Heart right ventricle (tissue), 16 donors: ENCODE measurements at regions not wholly inside any gene's neighbourhood (a gene's known extent, or its start where the extent isn't known, plus 50 kb on each side); places are given as distances from the start of the nearest gene placed in this dataset.

ENCODE experiments used
- ATAC-seq, 8 donors: fragments of 200-7000 bp; cut with Tn5 transposase; one replicate each; pipeline ENCODE4 v1.9.1; 2020; ENCODE audit warnings: mild to moderate bottlenecking in 8 of 8, moderate library complexity in 8 of 8, moderate number of reproducible peaks in 1 of 8
- DNase-seq, 2 donors: peaks; one replicate each; pipeline ENCODE4 v3.0.0-alpha.2; 2020
- H3K27ac ChIP-seq, 10 donors: fragments of 200-600 bp; sonication (generic) in 2 of 10; one replicate each; pipeline versions ENCODE4 v1.5.0 to v1.8.0; 2020 to 2022; ENCODE audit warnings: mild to moderate bottlenecking in 3 of 10
- H3K27me3 ChIP-seq, 7 donors: fragments of 200-600 bp; one replicate each; pipeline ENCODE4 v1.8.0; 2021 to 2022; ENCODE audit warnings: mild to moderate bottlenecking in 2 of 7
- H3K36me3 ChIP-seq, 9 donors: fragments of 200-600 bp; sonication (generic) in 1 of 9; one replicate each; pipeline versions ENCODE4 v1.5.0 to v1.8.0; 2020 to 2022; ENCODE audit warnings: mild to moderate bottlenecking in 2 of 9
- H3K4me1 ChIP-seq, 9 donors: fragments of 200-600 bp; sonication (generic) in 1 of 9; one replicate each; pipeline versions ENCODE4 v1.5.0 to v1.8.0; 2020 to 2022; ENCODE audit warnings: mild to moderate bottlenecking in 4 of 9
- H3K4me3 ChIP-seq, 10 donors: fragments of 200-600 bp; sonication (generic) in 2 of 10; one replicate each; pipeline versions ENCODE4 v1.5.0 to v1.8.0; 2020 to 2022; ENCODE audit warnings: mild to moderate bottlenecking in 7 of 10, moderate library complexity in 2 of 10
- H3K9me3 ChIP-seq, 11 donors: fragments of 200-600 bp in 10 of 11; sonication (generic) in 2 of 11; one replicate each; pipeline versions ENCODE4 v1.5.0 to v1.8.0; 2013 to 2022; ENCODE audit warnings: mild to moderate bottlenecking in 2 of 11, control low read depth in 1 of 11, moderate library complexity in 1 of 11
- CTCF ChIP-seq, 9 donors: fragments of 200-600 bp; sonication (generic) in 2 of 9; IDR thresholded peaks; one replicate each; pipeline versions ENCODE4 v1.5.0 to v1.8.0; 2021 to 2022; ENCODE audit warnings: antibody characterized with exemption in 9 of 9, mild to moderate bottlenecking in 5 of 9, moderate library complexity in 1 of 9
- WGBS, 2 donors: extraction: QIAGEN DNeasy Blood & Tissue Kit; methylation state at CpG; one replicate each; pipeline ENCODE4 v1.1.7; 2013; ENCODE audit warnings: inconsistent platforms in 1 of 2; 5-methylcytosine and 5-hydroxymethylcytosine counted together
- intact Hi-C, 10 donors: fragments of 100-400 bp; cut with DNase I; formaldehyde crosslinking; loops; one replicate each; pipeline versions ENCODE4 v1.11.1 to v1.14.2; 2022
- donor health status: Arrhythmogenic right ventricular cardiomyopathy.
- donor health status: ischemic (EF 13 %, LVEDD 7.1; RV severe dilation, severe dysfunction).
- donor health status: healthy with polysubstance abuse.
- donor health status: DM: no; HTN: yes; CAD: no.
- donor health status: DM: no; HTN: no; CAD: no.
- donor health status: ischemic (EF 25% LVEDD 6.9; RV normal size, moderate dysfunction).
- donor health status: ischemic (EF 25% LVEDD 5.7; RV mildly dilated, moderate dysfunction).
- donor health status: healthy.
- donor health status: DM: yes; HTN: yes; CAD: no.
- donor health status: Ischemic cardiomyopathy.
- donor health status: ischemic (EF 35%, LVEDD 5.7; RV mildly dilated, moderate dysfunction).
- donor health status: nonischemic (EF 11% LVEDD 7.7; RV severe dilation, severe dysfunction).
- donor health status: DM: yes; HTN: yes; CAD: no.
- donor health status: PGD.
- donor health status: ischemic (EF 29% LVEDD 5.4; RV normal size, mild dysfunction).
- donor health status: nonischemic (EF 23%, LVEDD 6.1; RV moderate dilation, normal function).

- TF ChIP-seq CTCF (IDR thresholded peaks at IDR 0.05), result no peak
- DNase-seq (no peak), ATAC-seq (no peak)
- H3K27ac ChIP-seq, result no peak overlapping the region
- no peak overlapping the region for H3K4me3 ChIP-seq
- H3K4me1 ChIP-seq, result no peaks in the 10 kb centered on the region
- H3K9me3 ChIP-seq, result peaks cover 0 to 34% (median 17%) of the 10 kb centered on the region in 11 donors
- intact Hi-C loops, result no loop called here
- 63 to 70% methylated on average over 1 of the region's 1 CpG for WGBS, 2 donors
- H3K27me3 ChIP-seq, result no peaks in the 10 kb centered on the region
- H3K36me3 ChIP-seq, result no peaks in the 10 kb centered on the region
Measured at GRCh38 chr1:221945669-221946068, 203.8 kb upstream of the DUSP10 start.

GRCh38 chr1:221944247-221944870, 202.5 kb upstream of the DUSP10 start:
- no peak for TF ChIP-seq CTCF (IDR thresholded peaks at IDR 0.05)
- Histone ChIP-seq H3K27me3 (no peaks in the 10 kb centered on the region), H3K4me1 (no peaks in the 10 kb centered on the region), H3K4me3 (no peak overlapping the region), H3K36me3 (no peaks in the 10 kb centered on the region), H3K27ac (no peak overlapping the region), H3K9me3 (peaks cover 0 to 34% (median 17%) of the 10 kb centered on the region in 11 donors)
- DNase-seq (no peak), ATAC-seq (no peak)
- intact Hi-C loops, result no loop called here
- whole genome bisulfite sequencing, 2 donors, result 67 to 68% methylated on average over 3 of the region's 3 CpGs

GRCh38 chr1:221940631-221941030, 198.7 kb upstream of the DUSP10 start:
- Histone ChIP-seq H3K4me3 (no peak overlapping the region), H3K27me3 (no peaks in the 10 kb centered on the region), H3K27ac (no peak overlapping the region), H3K36me3 (no peaks in the 10 kb centered on the region), H3K4me1 (no peaks in the 10 kb centered on the region), H3K9me3 (peaks cover 0 to 31% (median 16%) of the 10 kb centered on the region in 11 donors)
- TF ChIP-seq CTCF (IDR thresholded peaks at IDR 0.05), result no peak
- WGBS, 2 donors, result 67 to 100% methylated on average over 1 of the region's 1 CpG
- DNase-seq (no peak), ATAC-seq (no peak)
- intact Hi-C loops, result no loop called here

GRCh38 chr1:221939607-221940006, 197.7 kb upstream of the DUSP10 start:
- intact Hi-C loops, result no loop called here
- ATAC-seq, result no peak
- no peaks in the 10 kb centered on the region for H3K4me1 ChIP-seq
- no peak for DNase-seq
- H3K4me3 ChIP-seq, result no peak overlapping the region
- no peak for TF ChIP-seq CTCF (IDR thresholded peaks at IDR 0.05)
- H3K9me3 ChIP-seq, result peaks cover 0 to 21% (median 6%) of the 10 kb centered on the region in 11 donors
- WGBS, 2 donors, result 51 to 53% methylated on average over 2 of the region's 2 CpGs
- H3K27ac ChIP-seq, result no peak overlapping the region
- H3K27me3 ChIP-seq, result no peaks in the 10 kb centered on the region
- H3K36me3 ChIP-seq, result no peaks in the 10 kb centered on the region
